ENCODE measurements at regions not wholly inside any gene's neighbourhood (a gene's known extent, or its start where the extent isn't known, plus 50 kb on each side); places are given as distances from the start of the nearest gene placed in this dataset.
"Not testable (repeated sequence)": the region's sequence is repeated elsewhere in the genome, so short reads cannot be mapped to it uniquely, and the experiment has no call there.

DNA sequence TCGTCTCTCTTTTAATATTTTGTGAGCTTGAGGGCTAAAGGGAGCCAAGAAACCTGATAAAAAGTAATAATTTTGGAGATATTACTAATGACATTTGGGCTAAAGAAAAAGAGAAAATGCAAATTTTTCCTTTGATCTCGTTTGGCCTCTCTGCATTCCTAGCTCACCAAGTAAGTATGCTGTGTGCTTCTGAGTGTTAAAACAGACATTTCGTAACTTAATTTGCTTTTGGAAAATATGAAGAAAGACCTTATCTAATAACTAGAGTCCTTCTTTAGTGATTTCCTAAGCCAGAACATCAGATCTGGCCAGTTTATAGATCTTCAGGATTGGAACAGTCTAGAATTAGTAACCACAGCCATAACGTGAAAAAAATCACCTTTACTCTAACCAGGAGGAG lies 872.9 kb upstream of the SLC35B3 start:
- no peak for DNase-seq (ENCODE audit: low read depth in 2 of 2)

DNA sequence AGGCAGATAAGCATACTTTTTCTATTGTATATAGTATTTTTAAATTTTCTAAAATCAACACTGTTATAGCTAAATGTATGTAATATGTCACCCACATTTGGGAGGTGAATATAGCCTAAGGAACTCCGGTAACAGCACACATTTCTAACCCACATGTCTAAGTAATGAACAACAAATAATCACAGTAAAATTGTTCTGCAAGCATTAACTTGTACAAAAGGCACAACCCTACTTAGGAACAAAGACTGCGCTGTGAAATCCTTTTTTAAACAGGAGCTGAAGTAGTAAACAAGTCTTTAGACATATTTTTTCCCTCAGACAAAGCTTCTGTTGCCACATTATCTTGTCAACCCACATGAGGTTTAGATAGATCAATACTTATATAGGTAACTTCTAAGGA lies 872.4 kb upstream of the SLC35B3 start:
- no peak for DNase-seq (ENCODE audit: low read depth in 2 of 2)

DNA sequence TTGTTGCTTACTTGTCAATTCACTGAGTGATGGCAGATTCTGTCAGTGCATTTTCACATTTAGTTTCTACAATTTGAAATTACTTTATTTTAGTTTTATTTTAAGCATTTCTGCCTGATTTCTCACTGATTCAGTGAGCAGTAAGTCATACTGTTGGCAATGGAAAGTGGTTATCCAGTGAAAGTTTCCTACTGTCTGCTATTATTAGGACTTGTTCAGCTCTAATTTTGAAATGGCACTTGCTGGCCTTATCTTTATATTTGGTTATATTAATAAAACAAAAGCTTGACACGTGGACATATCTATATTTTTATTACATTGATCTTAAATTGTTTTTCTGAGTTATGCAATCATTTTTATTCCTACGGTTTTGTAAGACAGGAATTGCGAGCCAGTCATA lies 871.8 kb upstream of the SLC35B3 start:
- DNase-seq (ENCODE audit: low read depth in 2 of 2) = no peak

DNA sequence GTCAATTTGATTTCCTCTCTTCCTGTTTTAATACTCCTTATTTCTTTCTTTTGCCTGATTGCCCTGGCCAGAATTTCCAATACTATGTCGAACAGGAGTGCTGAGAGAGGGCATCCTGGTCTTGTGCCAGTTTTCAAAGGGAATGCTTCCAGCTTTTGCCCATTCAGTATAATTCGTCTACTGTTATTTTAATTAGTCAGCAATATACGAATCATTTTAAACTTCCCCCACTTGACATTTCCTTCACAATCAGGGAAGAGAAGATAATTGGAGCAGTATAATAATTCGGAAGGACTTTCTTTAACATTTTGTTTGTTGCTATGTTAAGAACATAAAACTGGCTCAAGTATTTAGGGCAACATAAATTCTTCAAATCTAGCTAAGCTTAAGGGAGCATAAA lies 860.3 kb upstream of the SLC35B3 start:
- no peak for DNase-seq (ENCODE audit: low read depth in 2 of 2)

DNA sequence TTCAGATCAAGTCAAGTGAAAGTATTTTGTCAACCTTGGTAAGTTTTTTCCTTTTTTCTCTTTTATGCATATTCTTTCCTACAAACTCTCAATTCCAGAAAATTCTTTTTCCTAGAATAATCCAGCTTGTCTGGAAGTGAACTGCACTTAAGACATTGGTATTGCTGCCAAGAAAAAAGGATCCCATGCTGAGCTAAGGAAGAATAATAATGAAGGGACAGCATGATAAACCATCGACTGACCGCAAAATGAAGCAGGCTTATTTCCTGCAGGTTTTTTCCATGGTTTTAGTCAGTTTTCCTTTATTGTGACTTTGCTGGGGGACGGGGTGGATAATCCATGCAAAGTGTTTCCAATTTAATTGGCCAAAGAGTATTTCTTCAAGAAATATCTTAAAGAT lies 857.6 kb upstream of the SLC35B3 start:
- DNase-seq (ENCODE audit: low read depth in 2 of 2) = no peak

DNA sequence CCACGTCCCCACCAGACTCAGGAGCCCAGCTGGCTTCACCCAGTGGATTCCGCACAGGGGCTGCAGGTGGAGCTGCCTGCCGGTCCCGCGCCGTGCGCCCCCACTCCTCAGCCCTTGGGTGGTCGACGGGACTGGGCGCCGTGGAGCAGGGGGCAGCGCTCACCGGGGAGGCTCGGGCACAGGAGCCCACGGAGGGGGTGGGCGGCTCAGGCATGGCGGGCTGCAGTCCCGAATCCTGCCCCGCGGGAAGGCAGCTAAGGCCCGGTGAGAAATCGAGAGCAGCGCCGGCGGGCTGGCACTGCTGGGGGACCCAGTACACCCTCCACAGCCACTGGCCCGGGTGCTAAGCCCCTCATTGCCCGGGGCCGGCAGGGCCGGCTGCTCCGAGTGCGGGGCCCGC lies 855.0 kb upstream of the SLC35B3 start:
- DNase-seq (ENCODE audit: low read depth in 2 of 2) = not testable (repeated sequence)

DNA sequence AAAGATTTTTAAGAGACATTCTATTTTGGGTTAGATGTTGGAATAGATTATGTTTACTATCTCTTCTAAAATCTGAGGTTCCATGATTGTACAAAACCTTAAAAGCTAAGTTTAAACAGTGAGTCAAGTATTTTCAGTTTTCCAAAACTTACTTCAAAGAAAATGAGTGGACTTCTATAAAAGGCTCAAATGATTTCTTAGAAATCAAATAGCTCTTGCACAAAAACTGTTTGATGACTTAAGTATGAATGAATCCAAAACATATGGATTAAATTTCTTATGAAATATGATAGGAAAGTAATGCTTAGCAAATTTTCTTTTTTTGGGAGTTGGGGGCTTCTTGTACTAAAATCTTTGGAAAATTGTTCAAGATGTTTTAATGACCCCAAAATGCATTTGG lies 837.3 kb upstream of the SLC35B3 start:
- DNase-seq (ENCODE audit: low read depth in 2 of 2) = no peak

DNA sequence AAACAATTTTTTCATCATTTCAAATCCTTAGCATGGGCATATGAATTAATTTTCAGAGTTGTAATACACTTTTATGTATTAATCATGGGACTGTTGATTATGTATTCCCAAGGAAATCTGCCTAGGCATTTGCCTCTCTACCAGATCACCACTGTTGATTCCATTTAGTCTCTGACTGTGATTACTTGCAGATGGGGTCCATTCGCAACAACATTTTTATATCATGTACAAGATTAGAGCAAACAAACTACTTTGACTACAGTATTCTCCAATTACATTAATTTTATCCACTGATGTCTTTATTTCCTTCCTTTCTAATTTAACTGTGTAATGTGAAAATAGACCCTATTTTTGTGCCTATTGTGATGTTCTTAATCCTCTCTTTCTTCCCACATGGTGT lies 831.4 kb upstream of the SLC35B3 start:
- no peak for DNase-seq (ENCODE audit: low read depth in 2 of 2)

DNA sequence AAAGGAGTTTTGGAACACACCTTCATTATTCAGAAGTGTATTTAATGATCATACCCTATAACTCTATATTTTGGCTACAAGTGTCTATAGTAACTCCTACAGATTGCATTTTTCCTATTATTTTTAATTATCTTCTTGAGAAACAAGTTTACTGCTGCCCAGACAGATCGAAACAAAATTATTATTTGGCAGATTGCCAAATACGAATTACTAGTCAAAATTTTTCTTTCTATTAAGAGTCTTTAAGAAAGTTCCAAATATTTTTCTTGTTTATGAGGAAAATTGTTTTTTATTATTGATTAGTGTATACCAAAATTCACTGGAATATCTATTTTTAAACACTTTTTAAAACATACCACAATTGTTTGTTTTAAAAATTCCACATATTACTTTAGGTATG lies 821.9 kb upstream of the SLC35B3 start:
- no peak for DNase-seq (ENCODE audit: low read depth in 2 of 2)

DNA sequence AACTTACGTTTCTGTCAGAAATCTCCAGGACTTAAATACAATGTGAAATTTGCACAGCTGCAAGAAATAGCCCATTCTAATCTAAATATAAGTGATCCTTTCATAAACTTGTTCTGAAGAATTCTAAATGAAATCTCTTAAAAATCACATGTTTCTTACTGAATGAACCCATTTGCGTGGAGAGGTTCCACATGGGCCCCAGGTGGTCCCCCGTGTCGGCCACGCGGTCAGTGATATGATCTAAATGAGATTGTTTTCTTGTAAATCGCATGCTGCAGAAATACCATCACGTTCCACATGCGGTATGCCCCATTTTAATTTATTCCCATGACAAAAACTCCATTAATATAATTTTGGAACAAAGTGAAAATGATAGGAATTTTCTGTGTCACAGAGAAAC lies 818.9 kb upstream of the SLC35B3 start:
- DNase-seq (ENCODE audit: low read depth in 2 of 2) = no peak

DNA sequence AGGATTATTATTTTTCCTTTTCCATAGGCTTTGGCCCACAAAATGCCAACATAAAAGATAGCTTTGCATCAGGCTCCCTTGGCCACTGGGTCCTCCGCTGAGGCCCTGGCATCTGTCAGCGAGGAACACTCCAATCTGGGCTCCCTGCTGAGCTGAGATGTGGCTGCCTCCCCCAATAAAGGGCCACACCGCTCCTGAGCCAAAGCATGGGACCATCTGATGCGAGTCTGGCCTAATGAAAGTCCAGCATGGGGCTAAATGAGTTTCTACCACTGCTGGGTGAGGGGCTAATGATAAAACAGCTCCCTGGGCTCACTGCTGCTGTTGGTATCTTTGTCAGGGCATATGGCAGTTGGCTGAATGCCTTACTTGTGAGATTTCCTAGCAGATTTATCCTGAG lies 817.5 kb upstream of the SLC35B3 start:
- DNase-seq (ENCODE audit: low read depth in 2 of 2) = no peak

DNA sequence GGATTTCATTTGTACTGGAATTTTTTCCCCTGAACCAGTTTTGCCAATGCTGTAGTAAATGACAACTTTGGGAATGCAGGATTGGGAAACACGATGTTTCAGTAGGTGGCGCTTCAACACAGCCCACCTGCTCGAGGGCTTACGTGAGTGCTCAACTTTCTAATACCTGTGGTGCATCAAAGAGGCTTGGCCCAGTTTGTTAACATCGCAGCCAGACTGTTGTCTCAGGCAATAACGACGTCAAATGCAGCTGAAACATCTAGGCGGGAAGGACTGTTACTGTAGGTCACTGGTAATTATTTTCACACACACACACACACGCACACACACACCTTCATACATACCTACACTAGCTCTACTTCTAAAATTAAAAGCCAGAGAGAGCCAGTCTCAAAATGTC lies 815.5 kb upstream of the SLC35B3 start:
- no peak for DNase-seq (ENCODE audit: low read depth in 2 of 2)

DNA sequence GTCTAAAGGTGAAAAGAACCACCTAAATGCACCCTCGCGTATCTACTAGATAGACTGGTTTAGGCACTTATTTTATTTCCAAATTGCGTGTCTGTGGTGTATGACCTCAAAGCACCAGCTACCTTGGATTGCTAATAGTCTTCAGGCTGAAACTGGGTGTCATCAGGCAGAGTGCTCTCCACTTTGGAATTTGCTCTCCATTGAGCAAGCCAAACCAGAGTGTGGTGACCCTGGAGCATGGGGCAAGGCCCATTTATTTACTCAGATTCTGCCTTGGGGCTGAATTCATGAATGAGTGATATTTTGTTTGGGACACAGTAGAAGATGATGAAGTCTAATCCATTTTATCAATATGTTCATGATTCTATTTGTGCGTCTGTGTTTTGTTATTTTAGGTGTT lies 812.8 kb upstream of the SLC35B3 start:
- no peak for DNase-seq (ENCODE audit: low read depth in 2 of 2)

DNA sequence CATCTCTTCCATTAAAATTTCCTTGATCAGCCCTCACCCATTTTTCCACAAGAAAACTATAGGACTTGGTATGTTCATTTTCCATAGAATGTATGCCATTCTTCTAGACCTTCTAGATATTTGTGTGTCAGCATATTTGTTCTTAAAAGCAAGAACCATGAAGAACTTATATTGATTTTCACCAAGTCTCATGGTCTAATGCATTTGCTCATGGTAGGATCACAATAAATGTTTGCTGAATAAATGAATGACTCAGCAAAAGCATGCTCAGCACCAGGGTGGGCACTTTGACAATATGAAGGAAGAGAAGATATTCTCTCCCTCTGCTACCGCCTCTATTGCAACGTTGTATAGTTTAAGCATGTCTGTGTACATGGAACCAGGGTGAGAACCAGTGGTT lies 805.5 kb upstream of the SLC35B3 start:
- no peak for DNase-seq (ENCODE audit: low read depth in 2 of 2)

DNA sequence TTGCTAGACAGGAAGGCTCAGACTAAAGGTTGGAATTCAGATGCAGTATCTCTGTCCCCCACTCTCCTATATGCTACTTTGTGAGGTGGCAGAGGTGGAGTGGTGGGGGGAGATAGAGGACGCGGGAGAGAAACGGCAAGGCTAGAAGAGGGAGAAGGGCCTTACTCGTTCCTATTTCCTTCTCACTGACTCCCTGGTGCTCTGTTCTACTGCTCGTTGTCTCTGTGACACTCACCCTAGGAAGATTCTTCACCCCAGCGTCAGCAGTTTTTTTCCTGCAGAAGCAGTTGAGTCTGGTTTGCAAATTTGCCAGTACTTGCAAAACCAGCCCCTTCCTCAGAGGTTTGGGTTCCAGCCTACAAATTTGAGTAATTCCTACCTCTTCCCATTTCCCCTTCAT lies 801.1 kb upstream of the SLC35B3 start:
- no peak for DNase-seq (ENCODE audit: low read depth in 2 of 2)

DNA sequence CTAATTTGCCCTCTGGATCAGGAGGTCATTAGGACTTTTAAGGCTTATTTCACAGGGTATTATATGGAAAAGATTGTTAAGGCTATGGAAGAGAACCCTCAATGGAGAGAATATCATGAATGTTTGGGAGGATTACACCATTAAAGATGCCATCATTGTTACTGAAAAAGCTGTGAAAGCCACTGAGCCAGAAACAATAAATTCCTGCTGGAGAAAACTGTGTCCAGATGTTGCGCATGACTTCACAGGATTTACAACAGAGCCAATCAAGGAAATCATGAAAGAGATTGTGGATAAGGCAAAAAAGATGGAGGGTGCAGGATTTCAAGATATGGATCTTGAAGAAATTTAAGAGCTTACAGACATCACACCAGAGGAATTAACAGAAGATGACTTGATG lies 798.3 kb upstream of the SLC35B3 start:
- no peak for DNase-seq (ENCODE audit: low read depth in 2 of 2)

DNA sequence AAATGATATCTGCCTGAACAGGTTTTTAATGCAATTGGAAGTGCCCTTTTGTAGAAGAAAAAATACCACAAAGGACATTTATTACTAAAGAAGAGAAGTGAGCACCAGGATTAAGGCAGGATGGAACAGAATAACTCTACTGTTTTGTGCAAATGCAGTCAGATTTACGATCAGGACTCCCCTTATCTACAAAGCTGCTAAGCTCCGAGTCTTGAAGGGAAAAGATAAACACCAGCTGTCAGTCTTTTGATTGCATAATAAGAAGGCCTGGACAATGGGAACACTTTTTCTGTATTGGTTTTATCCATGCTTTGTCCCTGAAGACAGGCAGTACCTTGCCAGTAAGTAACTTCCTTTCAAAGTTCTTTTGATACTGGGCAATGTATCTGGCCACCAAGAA lies 797.9 kb upstream of the SLC35B3 start:
- DNase-seq (ENCODE audit: low read depth in 2 of 2) = no peak

DNA sequence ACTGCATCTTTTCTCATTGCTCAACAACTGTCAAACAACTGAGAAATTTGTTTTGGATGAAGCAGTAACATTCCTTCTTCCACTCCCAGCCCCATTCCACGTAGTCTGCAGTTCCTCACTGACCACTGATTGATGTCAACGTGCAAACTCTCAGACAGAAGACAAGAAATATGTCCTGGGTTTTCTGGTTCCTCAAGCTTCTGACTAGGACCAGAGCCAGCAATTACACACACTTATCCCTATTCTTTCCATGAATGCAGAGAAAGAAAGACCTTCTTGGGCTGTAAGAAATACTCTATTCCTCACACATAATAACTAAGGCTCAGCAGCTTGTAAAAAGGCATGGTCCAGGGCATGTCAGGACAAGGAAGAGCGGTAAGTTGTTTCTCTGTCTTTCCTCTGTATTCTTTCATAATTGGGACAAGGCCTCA lies 790.1 kb upstream of the SLC35B3 start:
- no peak for DNase-seq (ENCODE audit: low read depth in 2 of 2)

DNA sequence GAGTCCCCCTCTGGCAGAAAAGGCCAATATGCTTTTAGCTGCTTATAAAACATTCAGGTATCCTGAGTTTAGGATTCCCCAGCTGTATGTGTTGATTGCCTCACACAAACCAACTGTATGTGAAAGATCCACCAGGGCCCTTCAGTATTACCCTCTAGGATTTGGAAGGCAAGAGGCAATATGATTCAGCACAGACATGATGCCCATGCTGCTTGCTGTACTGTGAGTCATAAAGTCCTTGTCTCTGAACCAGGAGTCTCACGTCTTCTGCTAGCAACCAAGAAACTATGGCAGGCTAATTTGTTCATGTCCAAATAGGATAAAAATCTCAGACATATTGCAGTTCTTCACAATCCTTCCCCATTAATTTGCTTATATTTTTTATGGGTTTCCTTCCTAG lies 789.2 kb upstream of the SLC35B3 start:
- DNase-seq (ENCODE audit: low read depth in 2 of 2) = no peak

DNA sequence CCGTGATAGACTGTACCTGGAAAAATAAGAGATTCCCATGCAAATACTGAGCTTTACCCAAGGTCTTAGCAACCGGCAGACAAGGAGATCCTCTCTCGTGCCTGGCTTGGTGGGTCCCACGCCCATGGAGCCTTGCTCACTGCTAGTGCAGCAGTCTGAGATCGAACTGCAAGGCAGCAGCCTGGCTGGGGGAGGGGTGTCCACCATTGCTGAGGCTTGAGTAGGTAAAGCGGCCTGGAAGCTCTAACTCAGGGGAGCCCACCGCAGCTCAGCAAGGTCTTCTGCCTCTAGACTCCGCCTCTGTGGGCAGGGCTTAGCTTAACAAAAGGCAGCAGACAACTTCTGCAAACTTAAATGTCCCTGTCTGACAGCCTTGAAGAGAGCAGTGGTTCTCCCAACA lies 778.4 kb upstream of the SLC35B3 start:
- DNase-seq (ENCODE audit: low read depth in 2 of 2) = not testable (repeated sequence)

DNA sequence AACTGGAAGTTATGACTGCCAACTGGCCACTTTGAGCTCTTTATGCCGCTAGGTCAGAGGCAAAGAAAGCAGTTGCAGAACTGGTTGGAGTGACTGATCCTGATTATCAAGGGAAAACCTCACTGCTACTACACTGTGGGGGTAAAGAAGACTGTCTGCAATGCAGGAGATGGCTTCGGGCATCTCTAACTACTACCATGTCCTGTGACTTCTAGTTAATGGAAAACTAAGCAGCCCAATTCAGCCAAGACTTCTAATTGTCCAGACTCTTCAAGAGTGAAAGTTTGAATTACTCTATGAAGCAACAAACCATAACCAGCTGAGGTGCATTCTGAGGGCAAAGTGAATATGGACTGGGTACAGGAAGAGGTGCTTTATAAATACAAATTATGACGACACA lies 773.6 kb upstream of the SLC35B3 start:
- DNase-seq (ENCODE audit: low read depth in 2 of 2) = no peak

DNA sequence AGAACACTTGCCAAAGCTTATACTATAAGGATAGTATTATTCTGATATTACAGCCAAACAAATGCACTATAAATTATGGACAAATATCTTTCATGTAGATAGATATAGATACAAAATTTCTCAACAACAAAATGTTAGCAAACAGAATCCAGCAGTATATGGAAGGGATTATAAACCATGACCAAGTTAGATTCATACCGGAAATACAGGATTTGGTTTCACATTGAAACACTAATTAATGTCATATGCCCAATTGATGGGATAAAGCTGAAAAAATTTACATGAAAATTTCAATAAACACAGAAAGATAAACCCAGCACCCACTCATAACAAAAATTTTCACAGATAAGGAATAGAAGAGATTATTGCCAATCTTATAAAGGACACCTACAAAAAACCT lies 770.3 kb upstream of the SLC35B3 start:
- no peak for DNase-seq (ENCODE audit: low read depth in 2 of 2)

DNA sequence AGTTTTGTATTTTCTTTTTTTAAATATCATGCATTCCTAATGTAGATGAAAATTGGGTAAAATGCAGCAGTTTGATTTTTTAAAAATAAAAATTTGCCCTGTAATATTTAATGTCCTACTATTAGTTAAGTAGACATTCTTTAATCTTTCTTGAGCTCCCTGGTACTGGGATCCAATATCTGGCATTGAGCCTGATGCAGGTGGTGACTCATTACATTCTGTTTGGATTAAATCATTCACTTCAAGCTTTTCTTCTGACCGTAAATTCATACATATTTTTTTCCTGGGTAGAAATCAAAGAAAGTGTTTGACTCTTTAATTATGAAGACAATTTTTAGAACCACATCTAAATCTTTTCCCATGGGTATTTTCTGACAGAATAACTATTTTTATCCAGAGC lies 768.8 kb upstream of the SLC35B3 start:
- DNase-seq (ENCODE audit: low read depth in 2 of 2) = no peak

DNA sequence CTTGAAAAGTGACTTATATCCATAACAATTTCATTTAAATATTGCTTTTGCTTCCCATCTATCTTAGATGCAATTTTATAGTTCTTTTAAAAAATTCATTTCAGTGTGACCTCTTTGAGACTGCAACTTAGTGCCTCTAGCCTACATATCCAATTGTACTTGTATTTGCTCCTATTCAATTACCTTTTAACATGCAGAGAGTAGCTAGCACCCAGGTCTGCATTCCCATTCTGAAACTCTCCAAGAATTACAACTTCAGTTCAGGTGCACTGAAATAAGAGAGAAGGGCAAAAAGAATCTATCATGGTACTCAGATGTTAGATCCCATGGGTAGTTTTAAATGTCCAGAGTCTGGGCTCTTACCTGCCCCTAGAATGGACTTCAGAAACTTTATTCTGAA lies 765.4 kb upstream of the SLC35B3 start:
- no peak for DNase-seq (ENCODE audit: low read depth in 2 of 2)

DNA sequence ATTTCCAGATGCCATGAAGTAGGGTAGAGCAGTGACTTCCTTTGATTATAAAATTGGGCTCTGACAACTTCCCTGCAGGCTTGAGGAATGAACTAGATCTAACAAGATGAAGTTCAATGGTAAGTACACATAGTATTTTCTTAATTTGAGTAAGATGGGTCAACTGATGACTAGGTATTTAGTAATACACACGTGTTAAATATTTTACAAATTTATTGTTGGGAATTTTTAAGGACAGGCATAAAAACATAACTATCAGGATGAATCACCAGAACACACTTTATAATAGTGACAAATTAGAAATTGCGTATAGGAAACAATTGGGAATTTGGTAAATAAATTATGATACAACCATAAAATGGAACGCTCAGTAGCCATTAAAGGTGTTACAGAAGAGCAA lies 762.4 kb upstream of the SLC35B3 start:
- DNase-seq (ENCODE audit: low read depth in 2 of 2) = no peak
